ENCODE measurements at regions not wholly inside any gene's neighbourhood (a gene's known extent, or its start where the extent isn't known, plus 50 kb on each side); places are given as distances from the start of the nearest gene placed in this dataset.

DNA sequence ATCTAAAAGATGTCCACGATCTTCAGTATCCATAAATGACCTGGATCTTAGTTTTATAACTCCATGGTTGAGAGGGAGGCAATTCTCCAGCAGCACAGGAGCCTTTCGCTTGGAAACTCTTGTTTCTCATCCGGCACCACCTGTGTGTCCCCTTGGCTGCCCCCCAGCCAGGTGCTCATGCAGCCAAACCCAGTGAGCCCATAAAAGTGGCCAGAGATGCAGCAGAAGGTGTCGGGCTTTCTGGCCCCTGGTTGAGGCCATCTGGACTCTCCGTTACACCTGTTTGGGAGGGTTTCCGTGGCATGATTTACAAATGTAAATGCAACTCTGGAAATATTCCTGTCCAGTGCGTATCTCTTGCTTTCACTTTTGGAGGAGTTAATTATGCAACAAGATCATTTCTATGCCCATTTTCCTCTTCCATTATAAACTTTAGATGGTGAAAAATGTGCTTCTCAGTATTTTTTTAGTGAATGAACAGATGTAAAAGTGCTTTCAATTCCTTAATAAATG lies 291.1 kb downstream of the DIO2 start:
- TF ChIP-seq, protein P1, sequence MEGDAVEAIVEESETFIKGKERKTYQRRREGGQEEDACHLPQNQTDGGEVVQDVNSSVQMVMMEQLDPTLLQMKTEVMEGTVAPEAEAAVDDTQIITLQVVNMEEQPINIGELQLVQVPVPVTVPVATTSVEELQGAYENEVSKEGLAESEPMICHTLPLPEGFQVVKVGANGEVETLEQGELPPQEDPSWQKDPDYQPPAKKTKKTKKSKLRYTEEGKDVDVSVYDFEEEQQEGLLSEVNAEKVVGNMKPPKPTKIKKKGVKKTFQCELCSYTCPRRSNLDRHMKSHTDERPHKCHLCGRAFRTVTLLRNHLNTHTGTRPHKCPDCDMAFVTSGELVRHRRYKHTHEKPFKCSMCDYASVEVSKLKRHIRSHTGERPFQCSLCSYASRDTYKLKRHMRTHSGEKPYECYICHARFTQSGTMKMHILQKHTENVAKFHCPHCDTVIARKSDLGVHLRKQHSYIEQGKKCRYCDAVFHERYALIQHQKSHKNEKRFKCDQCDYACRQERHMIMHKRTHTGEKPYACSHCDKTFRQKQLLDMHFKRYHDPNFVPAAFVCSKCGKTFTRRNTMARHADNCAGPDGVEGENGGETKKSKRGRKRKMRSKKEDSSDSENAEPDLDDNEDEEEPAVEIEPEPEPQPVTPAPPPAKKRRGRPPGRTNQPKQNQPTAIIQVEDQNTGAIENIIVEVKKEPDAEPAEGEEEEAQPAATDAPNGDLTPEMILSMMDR (IDR thresholded peaks at IDR 0.05) = no peak
- no peak for ATAC-seq (ENCODE audit: low FRiP score)
- no peak for DNase-seq (ENCODE audit: low spot score)
